ENCODE measurements at regions not wholly inside any gene's neighbourhood (a gene's known extent, or its start where the extent isn't known, plus 50 kb on each side); places are given as distances from the start of the nearest gene placed in this dataset.

GRCh38 chr3:59280113-59280512 lies 230.3 kb upstream of the CFAP20DC start:
- H3K27me3 ChIP-seq = no peaks in the 10 kb centered on the region
- no peak overlapping the region for H3K27ac ChIP-seq
- H3K4me3 ChIP-seq = no peak overlapping the region
- no peak for TF ChIP-seq CTCF (IDR thresholded peaks at IDR 0.05)
- TF ChIP-seq POLR2A (IDR thresholded peaks at IDR 0.05) = no peak
- H3K9me3 ChIP-seq = no peaks in the 10 kb centered on the region
- H3K36me3 ChIP-seq = no peaks in the 10 kb centered on the region
- no peak for DNase-seq
- no peaks in the 10 kb centered on the region for H3K4me1 ChIP-seq

- no peaks in the 10 kb centered on the region for H3K36me3 ChIP-seq
- H3K4me3 ChIP-seq = no peak overlapping the region
- TF ChIP-seq POLR2A (IDR thresholded peaks at IDR 0.05) (no peak), CTCF (IDR thresholded peaks at IDR 0.05) (no peak)
- H3K4me1 ChIP-seq = no peaks in the 10 kb centered on the region
- no peaks in the 10 kb centered on the region for H3K27me3 ChIP-seq
- no peak for DNase-seq
- H3K27ac ChIP-seq = no peak overlapping the region
- H3K9me3 ChIP-seq = no peaks in the 10 kb centered on the region
Observed at GRCh38 chr3:59277816-59278215, 228.0 kb upstream of the CFAP20DC start.

GRCh38 chr3:59277201-59277600 lies 227.4 kb upstream of the CFAP20DC start:
- Histone ChIP-seq H3K27me3 (no peaks in the 10 kb centered on the region), H3K4me1 (no peaks in the 10 kb centered on the region), H3K4me3 (no peak overlapping the region), H3K36me3 (no peaks in the 10 kb centered on the region), H3K9me3 (no peaks in the 10 kb centered on the region), H3K27ac (no peak overlapping the region)
- TF ChIP-seq CTCF (IDR thresholded peaks at IDR 0.05) = no peak
- TF ChIP-seq POLR2A (IDR thresholded peaks at IDR 0.05) = no peak
- no peak for DNase-seq

DNA sequence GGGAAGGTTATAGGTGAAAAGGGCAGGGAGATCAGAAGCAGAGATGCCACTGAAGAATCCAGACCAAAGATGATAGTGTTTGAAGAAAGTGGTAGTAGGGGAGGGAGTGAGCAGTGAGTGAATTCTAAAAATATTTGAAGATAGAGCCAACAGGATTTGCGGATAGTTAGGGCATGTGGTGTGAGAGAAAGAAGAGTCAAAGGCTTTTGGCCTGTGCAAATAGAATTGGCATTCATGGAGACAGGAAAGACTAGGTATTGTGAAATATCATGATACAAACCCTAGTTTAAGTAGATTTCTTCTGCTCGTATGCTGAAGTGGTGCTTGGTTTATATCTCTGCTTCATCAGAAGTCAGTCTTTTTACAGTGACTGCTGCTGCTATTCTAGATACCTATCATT lies 224.2 kb upstream of the CFAP20DC start:
- Histone ChIP-seq H3K4me3 (no peak overlapping the region), H3K9me3 (no peaks in the 10 kb centered on the region), H3K27ac (no peak overlapping the region), H3K36me3 (no peaks in the 10 kb centered on the region), H3K4me1 (no peaks in the 10 kb centered on the region), H3K27me3 (no peaks in the 10 kb centered on the region)
- no peak for DNase-seq
- no peak for TF ChIP-seq CTCF (IDR thresholded peaks at IDR 0.05)
- TF ChIP-seq POLR2A (IDR thresholded peaks at IDR 0.05) = no peak

DNA sequence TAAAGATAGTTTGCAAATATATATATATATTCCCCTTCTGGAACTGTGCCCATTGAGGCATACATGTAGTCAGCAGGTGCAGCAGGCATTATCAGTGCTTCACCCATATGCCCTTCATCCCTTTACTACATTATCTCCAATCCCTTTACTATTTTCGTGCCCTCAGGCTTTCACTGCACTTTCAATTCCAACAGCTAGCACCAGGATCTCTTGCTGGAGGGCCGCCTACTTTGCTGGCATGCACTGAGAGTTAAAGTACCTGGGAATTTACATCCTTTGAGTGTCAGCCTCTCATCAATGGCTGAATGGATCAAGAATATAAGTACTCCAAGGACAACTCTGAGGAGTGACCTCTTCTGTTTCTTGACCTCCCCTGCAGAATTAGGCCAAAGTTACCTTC lies 222.1 kb upstream of the CFAP20DC start:
- no peaks in the 10 kb centered on the region for H3K36me3 ChIP-seq
- H3K4me3 ChIP-seq = no peak overlapping the region
- H3K27me3 ChIP-seq = no peaks in the 10 kb centered on the region
- no peak for TF ChIP-seq POLR2A (IDR thresholded peaks at IDR 0.05)
- no peak for TF ChIP-seq CTCF (IDR thresholded peaks at IDR 0.05)
- no peaks in the 10 kb centered on the region for H3K4me1 ChIP-seq
- no peak overlapping the region for H3K27ac ChIP-seq
- no peak for DNase-seq
- no peaks in the 10 kb centered on the region for H3K9me3 ChIP-seq

GRCh38 chr3:59270921-59271320 lies 221.1 kb upstream of the CFAP20DC start:
- no peak overlapping the region for H3K4me3 ChIP-seq
- no peaks in the 10 kb centered on the region for H3K4me1 ChIP-seq
- no peaks in the 10 kb centered on the region for H3K27me3 ChIP-seq
- no peaks in the 10 kb centered on the region for H3K36me3 ChIP-seq
- TF ChIP-seq POLR2A (IDR thresholded peaks at IDR 0.05) = no peak
- no peak for TF ChIP-seq CTCF (IDR thresholded peaks at IDR 0.05)
- no peak overlapping the region for H3K27ac ChIP-seq
- DNase-seq = no peak
- H3K9me3 ChIP-seq = no peaks in the 10 kb centered on the region
